Smooth muscle cell (in vitro differentiated cells): ENCODE measurements at regions not wholly inside any gene's neighbourhood (a gene's known extent, or its start where the extent isn't known, plus 50 kb on each side); places are given as distances from the start of the nearest gene placed in this dataset.

Source experiments
- DNase-seq: peaks from one replicate; lab custom pipeline; 2025; ENCODE audit not compliant: unreplicated experiment; lab: John Stamatoyannopoulos, UW
- H2AFZ ChIP-seq: fragments of 200-600 bp; sonication (generic); 2 replicates; pipeline ENCODE4 v1.6.0; 2016; ENCODE audit warnings: antibody characterized with exemption, low read depth, mild to moderate bottlenecking
- H3F3A ChIP-seq: fragments of 200-600 bp; sonication (generic); 2 replicates; pipeline ENCODE4 v1.6.0; 2017; ENCODE audit warnings: antibody characterized with exemption, low read depth
- H3K27ac ChIP-seq: fragments of 200-600 bp; sonication (generic); 2 replicates; pipeline ENCODE4 v1.5.1; 2016; ENCODE audit warnings: low read depth, mild to moderate bottlenecking
- H3K27me3 ChIP-seq: fragments of 200-600 bp; sonication (generic); 2 replicates; pipeline ENCODE4 v1.6.1; 2016; ENCODE audit warnings: low read depth, mild to moderate bottlenecking
- H3K36me3 ChIP-seq: fragments of 200-600 bp; sonication (generic); 2 replicates; pipeline ENCODE4 v1.5.1; 2016; ENCODE audit warnings: low read depth
- H3K4me1 ChIP-seq: fragments of 200-600 bp; sonication (generic); 2 replicates; pipeline ENCODE4 v1.5.1; 2016; ENCODE audit warnings: low read depth
- H3K4me2 ChIP-seq: fragments of 200-600 bp; sonication (generic); 2 replicates; pipeline ENCODE4 v1.6.0; 2016; ENCODE audit warnings: mild to moderate bottlenecking
- H3K4me3 ChIP-seq: fragments of 200-600 bp; sonication (generic); 2 replicates; pipeline ENCODE4 v1.5.1; 2016; ENCODE audit warnings: mild to moderate bottlenecking
- H3K79me2 ChIP-seq: fragments of 200-600 bp; sonication (generic); 2 replicates; pipeline ENCODE4 v1.6.0; 2016; ENCODE audit warnings: low read depth, mild to moderate bottlenecking
- H3K9ac ChIP-seq: fragments of 200-600 bp; sonication (generic); 2 replicates; pipeline ENCODE4 v1.6.0; 2016; ENCODE audit warnings: low read depth
- H3K9me3 ChIP-seq: fragments of 200-600 bp; sonication (generic); replicated peaks from 2 replicates; pipeline ENCODE4 v1.5.1; 2016; ENCODE audit warnings: low read depth
- H4K20me1 ChIP-seq: fragments of 200-600 bp; sonication (generic); 2 replicates; pipeline ENCODE4 v1.6.0; 2016; ENCODE audit warnings: low read depth
- WGBS: methylation state at CpG from one replicate; pipeline ENCODE4 v1.1.7; 2016; ENCODE audit warnings: low lambda C conversion rate; 5-methylcytosine and 5-hydroxymethylcytosine counted together
- TF ChIP-seq, protein P1 (sequence below): fragments of 200-600 bp; sonication (generic); IDR thresholded peaks from 2 replicates; pipeline ENCODE4 v1.5.1; 2017; ENCODE audit warnings: borderline replicate concordance, mild to moderate bottlenecking, antibody characterized with exemption; ENCODE audit not compliant: insufficient read depth, poor library complexity, severe bottlenecking

DNA sequence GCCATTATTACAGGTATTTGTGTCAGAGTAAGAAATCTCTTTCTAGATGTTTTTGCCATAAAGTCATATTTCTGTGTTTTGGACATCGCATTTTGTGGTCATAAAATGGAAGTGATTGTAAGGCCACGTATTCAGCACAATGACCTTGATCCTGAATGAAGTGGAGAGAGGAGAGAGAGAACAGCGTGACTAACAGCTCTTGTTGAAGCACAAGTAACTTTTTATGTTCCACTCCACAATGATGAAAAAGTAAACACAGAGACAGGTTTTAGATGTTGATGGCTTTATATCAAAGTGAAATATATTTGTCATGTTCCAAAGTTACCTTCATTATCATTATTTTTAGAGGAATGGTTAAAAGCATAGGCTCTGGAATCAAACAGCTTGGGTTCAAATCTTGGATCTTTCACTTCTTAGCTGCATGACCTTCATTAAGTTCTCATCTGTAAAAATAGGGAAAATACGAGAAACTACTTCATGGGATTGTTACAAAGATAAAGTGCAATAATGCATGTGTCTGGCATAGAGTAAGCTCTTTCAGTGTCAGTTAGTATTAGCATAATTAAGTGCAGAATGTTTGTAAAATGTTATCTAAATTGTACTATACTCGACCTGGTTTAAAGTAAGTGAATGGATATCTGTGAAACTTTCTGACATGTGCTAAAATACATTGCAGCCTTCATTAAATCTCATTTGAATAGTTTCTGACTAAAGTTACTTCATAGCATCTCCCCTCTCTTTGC, 341.5 kb upstream of the DNAJC19 start:
- no peak overlapping the region for H3K27ac ChIP-seq
- H2AFZ ChIP-seq, result no peak overlapping the region
- H3K9me3 ChIP-seq, result no peaks in the 10 kb centered on the region
- no peaks in the 10 kb centered on the region for H3F3A ChIP-seq
- no peak overlapping the region for H3K4me2 ChIP-seq
- WGBS, result 71% methylated on average over 5 of the region's 5 CpGs
- peaks cover 72% of the 10 kb centered on the region for H3K27me3 ChIP-seq
- no peak for DNase-seq
- no peak overlapping the region for H3K4me3 ChIP-seq
- H4K20me1 ChIP-seq, result no peaks in the 10 kb centered on the region
- TF ChIP-seq, protein P1, sequence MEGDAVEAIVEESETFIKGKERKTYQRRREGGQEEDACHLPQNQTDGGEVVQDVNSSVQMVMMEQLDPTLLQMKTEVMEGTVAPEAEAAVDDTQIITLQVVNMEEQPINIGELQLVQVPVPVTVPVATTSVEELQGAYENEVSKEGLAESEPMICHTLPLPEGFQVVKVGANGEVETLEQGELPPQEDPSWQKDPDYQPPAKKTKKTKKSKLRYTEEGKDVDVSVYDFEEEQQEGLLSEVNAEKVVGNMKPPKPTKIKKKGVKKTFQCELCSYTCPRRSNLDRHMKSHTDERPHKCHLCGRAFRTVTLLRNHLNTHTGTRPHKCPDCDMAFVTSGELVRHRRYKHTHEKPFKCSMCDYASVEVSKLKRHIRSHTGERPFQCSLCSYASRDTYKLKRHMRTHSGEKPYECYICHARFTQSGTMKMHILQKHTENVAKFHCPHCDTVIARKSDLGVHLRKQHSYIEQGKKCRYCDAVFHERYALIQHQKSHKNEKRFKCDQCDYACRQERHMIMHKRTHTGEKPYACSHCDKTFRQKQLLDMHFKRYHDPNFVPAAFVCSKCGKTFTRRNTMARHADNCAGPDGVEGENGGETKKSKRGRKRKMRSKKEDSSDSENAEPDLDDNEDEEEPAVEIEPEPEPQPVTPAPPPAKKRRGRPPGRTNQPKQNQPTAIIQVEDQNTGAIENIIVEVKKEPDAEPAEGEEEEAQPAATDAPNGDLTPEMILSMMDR, result no peak
- peaks cover 13% of the 10 kb centered on the region for H3K4me1 ChIP-seq
- H3K36me3 ChIP-seq, result no peaks in the 10 kb centered on the region
- no peak overlapping the region for H3K9ac ChIP-seq
- no peaks in the 10 kb centered on the region for H3K79me2 ChIP-seq

DNA sequence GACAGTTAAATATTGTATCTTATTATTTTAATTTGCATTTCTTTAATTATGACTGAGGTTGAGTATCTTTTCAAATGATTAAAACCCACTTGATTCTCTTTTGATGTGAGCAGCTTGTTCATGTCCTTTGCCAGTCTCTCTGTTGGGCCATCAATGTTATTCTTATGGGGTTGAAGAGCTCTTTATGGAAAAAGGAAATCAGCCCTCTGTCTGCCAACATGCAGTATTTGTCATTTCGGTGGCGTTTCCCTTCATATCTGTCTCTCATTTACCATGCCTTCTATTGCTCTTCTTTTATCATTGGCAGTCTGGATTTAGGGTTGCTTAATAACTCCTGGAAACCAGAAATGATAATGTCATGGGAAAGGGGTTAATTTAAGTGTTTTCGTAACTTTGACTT, 340.7 kb upstream of the DNAJC19 start:
- DNase-seq, result no peak
- Histone ChIP-seq H2AFZ (no peak overlapping the region), H3K27me3 (peaks cover 67% of the 10 kb centered on the region), H3K4me1 (peaks cover 13% of the 10 kb centered on the region), H3F3A (no peaks in the 10 kb centered on the region), H3K9me3 (no peaks in the 10 kb centered on the region), H3K27ac (no peak overlapping the region), H4K20me1 (no peaks in the 10 kb centered on the region), H3K4me2 (no peak overlapping the region), H3K36me3 (no peaks in the 10 kb centered on the region), H3K79me2 (no peaks in the 10 kb centered on the region), H3K9ac (no peak overlapping the region), H3K4me3 (no peak overlapping the region)
- 87% methylated on average over 3 of the region's 3 CpGs for WGBS
- TF ChIP-seq, protein P1, result no peak

DNA sequence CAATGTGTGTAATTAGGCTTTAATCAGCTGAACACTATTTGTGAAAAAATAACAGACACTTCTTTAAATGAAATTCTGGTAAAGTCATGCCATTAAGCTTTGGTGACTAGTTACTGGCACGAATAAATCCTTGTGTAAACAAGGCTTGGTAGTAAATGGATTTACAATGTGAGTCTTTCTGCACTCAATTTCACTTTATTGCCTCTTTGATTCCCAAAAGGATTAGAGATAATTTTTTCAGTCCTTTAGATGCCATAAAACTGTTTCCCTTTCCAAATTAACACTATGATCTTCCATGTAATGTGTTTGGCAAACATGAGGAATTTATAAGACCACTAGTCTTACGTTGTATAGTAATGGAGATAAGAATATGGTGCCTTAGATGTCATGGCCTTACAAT, 339.5 kb upstream of the DNAJC19 start:
- 31% methylated on average over 2 of the region's 2 CpGs for WGBS
- Histone ChIP-seq H2AFZ (no peak overlapping the region), H3K4me3 (no peak overlapping the region), H3K4me2 (no peak overlapping the region), H3K36me3 (no peaks in the 10 kb centered on the region), H4K20me1 (no peaks in the 10 kb centered on the region), H3K79me2 (no peaks in the 10 kb centered on the region), H3K9me3 (no peaks in the 10 kb centered on the region), H3K4me1 (peaks cover 13% of the 10 kb centered on the region), H3K27ac (no peak overlapping the region), H3K9ac (no peak overlapping the region), H3F3A (no peaks in the 10 kb centered on the region), H3K27me3 (peaks cover 74% of the 10 kb centered on the region)
- DNase-seq, result no peak
- TF ChIP-seq, protein P1, result no peak

DNA sequence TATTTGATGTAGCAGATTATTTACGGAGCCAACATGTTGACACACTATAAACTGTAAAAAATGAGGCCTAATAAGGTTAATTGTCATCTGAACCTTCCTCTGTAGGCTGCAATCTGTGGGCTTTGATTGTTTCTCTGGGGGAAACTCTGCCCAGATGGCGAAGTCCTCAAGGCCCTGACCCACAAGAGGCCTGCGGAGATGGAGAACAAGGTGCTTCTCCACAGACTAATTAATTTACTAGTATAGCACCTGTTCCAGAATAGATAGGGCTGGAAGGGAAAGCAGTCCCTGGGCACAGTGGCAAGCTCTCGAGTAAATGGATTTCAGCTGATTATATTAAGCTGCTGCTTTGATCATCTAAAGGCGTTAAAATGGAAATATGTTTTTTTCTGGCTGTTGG, 338.8 kb upstream of the DNAJC19 start:
- H3K36me3 ChIP-seq, result no peaks in the 10 kb centered on the region
- H3K27ac ChIP-seq, result no peak overlapping the region
- H2AFZ ChIP-seq, result no peak overlapping the region
- no peak overlapping the region for H3K9ac ChIP-seq
- TF ChIP-seq, protein P1, result no peak
- no peaks in the 10 kb centered on the region for H3F3A ChIP-seq
- H3K79me2 ChIP-seq, result no peaks in the 10 kb centered on the region
- no peak overlapping the region for H3K4me3 ChIP-seq
- H3K9me3 ChIP-seq, result no peaks in the 10 kb centered on the region
- DNase-seq, result no peak
- peaks cover 75% of the 10 kb centered on the region for H3K27me3 ChIP-seq
- peaks cover 13% of the 10 kb centered on the region for H3K4me1 ChIP-seq
- no peaks in the 10 kb centered on the region for H4K20me1 ChIP-seq
- WGBS, result 88% methylated on average over 5 of the region's 5 CpGs
- no peak overlapping the region for H3K4me2 ChIP-seq
